ENCODE measurements at regions not wholly inside any gene's neighbourhood (a gene's known extent, or its start where the extent isn't known, plus 50 kb on each side); places are given as distances from the start of the nearest gene placed in this dataset.
"Not testable (repeated sequence)": the region's sequence is repeated elsewhere in the genome, so short reads cannot be mapped to it uniquely, and the experiment has no call there.

DNA sequence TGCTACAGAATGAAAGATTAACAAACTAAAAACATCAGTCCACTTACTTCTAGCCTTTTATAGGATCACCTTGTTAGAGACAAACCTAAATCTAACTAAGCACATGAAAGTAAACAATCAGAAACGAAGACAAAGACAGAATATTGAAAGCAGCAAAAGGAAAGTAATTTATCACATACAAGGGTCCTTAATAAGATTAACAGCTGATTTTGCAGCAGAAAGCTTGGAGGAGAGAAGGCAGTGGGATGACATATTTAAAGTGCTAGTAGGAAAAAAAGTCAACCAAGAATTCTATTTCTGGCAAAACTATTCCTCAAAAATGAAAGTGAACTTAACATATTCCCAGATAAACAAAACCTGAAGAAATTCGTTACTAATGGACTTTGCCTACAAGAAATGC is 286.4 kb downstream of the RWDD3 start:
- DNase-seq (ENCODE audit: low read depth in 2 of 2): no peak

- DNase-seq (ENCODE audit: low read depth in 2 of 2): no peak
Measured at GRCh38 chr1:95532335-95532734, 298.3 kb downstream of the RWDD3 start.

- no peak for DNase-seq (ENCODE audit: low read depth in 2 of 2)
Measured at GRCh38 chr1:95534985-95535384, 301.0 kb downstream of the RWDD3 start.

GRCh38 chr1:95535614-95536013 is 301.6 kb downstream of the RWDD3 start:
- DNase-seq (ENCODE audit: low read depth in 2 of 2): no peak

DNA sequence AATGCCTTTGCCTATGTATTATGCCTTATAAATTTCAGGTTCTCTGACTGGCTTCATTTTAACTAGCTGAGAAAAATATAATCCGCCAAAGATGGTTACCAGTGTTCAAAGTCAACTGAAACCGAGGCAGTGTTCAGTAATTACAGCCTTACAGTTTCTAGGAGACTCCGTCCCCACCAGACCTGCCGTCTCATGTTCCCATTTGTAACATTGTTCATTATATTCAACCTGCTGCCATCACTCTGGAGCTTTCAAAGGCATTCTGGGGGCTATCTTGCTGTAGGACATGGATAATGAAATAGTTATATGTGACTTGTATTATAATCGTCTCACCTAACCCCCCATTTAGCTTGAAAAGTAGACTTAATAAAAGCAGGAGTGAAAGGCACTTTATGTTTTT is 302.5 kb downstream of the RWDD3 start:
- no peak for DNase-seq (ENCODE audit: low read depth in 2 of 2)

DNA sequence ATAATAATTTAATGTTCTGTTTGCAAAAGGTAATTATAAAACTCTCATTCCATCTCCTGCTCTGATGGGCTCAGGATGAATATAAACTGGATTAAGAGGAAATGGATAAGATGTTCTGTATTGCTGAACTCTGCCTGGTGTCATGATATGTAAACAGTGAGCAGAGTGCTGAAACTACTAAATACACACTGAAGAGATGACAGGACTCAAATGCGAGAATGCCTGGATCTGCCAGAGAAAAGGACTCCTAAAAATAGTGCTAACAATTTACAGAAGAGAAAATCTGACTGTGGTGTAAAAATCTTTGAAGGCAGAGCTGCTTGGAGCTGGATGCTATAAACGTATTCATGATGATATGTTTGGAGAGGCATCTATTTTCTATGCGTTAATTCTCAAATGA is 303.2 kb downstream of the RWDD3 start:
- no peak for DNase-seq (ENCODE audit: low read depth in 2 of 2)

- DNase-seq (ENCODE audit: low read depth in 2 of 2): not testable (repeated sequence)
Measured at GRCh38 chr1:95538242-95538641, 304.2 kb downstream of the RWDD3 start.

- no peak for DNase-seq (ENCODE audit: low read depth in 2 of 2)
Measured at GRCh38 chr1:95542936-95543335, 308.9 kb downstream of the RWDD3 start.

DNA sequence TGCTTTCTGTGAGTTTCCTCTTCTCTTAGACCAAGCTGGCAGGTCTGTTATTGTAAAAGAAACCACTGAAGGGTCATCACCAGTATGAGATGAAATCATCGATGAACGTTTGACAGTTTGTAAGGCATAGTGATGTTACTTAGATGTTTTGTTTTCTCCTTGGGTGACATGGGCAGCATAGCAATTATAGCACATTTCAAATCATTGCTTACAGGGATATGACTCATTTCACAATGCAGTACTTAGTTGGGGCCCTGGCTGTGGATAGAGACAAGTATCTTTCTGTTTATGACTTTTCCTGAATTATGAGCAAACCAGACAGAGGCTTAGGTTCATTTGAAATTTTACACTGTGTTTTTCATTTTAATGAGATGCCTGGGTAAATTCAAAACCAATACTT is 313.0 kb downstream of the RWDD3 start:
- no peak for DNase-seq (ENCODE audit: low read depth in 2 of 2)

- no peak for DNase-seq (ENCODE audit: low read depth in 2 of 2)
Measured at GRCh38 chr1:95548211-95548610, 314.2 kb downstream of the RWDD3 start.

GRCh38 chr1:95551201-95551600 is 317.2 kb downstream of the RWDD3 start:
- DNase-seq (ENCODE audit: low read depth in 2 of 2): no peak

DNA sequence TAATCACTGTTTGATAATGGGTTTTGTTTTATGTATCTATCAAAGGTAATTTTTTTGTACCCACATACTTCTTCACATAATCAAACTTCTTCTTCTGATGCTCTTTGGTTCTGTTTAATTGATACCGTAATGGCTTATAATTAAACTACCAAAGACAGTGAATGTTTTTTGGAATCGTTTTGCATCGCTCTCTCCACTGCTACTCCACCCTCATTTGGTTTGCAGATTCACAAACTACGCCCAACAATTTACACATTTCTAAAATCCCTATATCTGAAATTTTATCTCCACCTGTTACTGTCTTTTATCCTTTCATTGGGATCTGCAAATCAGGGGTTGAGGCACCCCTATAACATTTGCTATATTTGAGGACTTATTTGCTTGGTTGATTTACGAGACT is 319.6 kb downstream of the RWDD3 start:
- DNase-seq (ENCODE audit: low read depth in 2 of 2): no peak

DNA sequence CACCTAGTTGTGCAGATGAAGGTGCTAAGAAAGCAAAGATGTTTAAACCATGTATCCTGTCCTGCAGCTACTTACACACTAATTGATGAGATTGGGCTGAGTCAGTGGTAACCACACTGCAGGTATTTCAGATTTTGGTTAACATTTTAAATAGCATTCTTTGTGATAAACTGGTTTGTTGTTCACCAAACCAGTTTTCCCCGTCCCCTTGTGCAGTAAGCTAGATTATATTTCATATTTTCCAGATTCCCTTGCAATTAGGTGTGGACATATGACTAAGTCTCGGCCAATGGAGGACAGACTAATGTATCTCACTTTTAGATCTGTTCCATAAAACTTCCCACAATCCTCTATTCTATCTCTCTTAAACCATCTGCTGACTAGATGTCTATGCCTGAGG is 320.4 kb downstream of the RWDD3 start:
- DNase-seq (ENCODE audit: low read depth in 2 of 2): no peak

GRCh38 chr1:95558791-95559190 is 324.8 kb downstream of the RWDD3 start:
- DNase-seq (ENCODE audit: low read depth in 2 of 2): no peak

DNA sequence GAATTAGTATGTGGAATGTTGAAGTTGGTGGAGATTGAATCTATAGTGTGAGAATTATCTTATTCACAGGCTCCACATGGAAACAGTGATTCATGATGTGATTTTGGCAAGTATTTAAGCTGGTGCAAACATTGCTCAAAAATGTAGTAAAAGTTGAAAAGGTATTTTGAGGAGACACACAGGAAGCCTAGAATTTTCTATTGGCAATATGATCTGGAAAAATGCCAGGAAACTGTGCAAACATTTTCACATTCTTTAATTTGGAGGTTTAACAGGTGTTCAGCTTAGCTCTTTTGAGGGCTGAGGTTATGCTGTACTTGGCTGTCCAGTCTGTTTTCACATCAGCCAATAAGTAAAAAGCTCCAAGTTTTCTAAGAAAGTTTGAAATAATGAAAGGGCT is 327.3 kb downstream of the RWDD3 start:
- DNase-seq (ENCODE audit: low read depth in 2 of 2): no peak

DNA sequence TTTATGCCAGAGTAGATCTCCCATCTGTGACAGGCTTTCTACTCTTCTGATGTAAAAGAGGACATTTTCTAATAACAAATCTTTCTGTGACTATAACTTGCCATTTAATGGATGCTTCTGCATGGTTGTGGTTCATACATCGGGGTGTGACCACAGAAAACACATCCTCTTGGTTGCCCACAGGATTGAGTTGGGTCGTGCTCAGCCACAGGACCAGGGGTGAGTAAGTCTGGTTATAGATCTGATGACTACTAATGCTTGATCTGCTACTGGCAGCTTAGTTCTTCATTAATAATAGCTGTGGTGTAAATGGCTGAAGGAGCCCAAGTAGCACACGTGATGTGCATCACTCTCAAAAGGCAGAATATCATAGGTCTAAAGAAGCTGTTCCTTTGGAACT is 328.2 kb downstream of the RWDD3 start:
- DNase-seq (ENCODE audit: low read depth in 2 of 2): no peak

DNA sequence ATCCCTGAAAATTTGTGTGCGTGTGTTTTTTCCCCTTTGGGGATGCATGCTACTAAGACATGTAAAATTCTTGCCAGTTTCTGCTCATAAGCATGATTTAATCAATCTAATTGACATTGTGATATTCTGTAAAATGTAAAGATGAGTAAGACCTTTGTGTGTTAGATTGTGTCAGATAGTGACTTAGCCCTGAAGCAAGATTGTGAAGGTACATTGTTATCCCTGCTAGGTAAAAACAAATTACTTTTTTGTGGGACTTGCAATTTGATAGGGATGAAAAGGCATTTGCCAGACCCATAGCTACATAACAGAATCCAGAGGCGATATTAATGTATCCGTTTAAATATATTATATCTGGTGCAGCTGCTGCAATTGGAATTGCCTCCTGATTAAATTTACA is 338.0 kb downstream of the RWDD3 start:
- DNase-seq (ENCODE audit: low read depth in 2 of 2): no peak

DNA sequence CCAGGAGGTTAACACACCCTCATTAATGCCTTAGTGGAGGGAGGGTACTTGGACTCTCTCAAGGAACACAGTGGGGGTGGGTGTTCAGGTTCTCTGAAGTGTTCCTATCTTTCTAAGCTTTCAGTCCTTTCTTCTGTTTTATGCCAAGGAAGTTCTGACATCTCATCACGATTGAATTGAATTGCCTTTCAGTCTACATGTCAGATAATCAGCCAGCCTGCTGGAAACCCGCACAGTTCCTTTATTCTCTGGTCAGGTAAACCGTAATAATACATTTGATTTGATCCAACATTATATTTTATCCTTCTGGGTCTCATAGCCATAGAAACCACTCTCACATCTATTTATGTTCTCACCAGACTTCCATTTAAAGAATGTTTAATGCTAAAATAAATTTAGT is 339.0 kb downstream of the RWDD3 start:
- DNase-seq (ENCODE audit: low read depth in 2 of 2): no peak

DNA sequence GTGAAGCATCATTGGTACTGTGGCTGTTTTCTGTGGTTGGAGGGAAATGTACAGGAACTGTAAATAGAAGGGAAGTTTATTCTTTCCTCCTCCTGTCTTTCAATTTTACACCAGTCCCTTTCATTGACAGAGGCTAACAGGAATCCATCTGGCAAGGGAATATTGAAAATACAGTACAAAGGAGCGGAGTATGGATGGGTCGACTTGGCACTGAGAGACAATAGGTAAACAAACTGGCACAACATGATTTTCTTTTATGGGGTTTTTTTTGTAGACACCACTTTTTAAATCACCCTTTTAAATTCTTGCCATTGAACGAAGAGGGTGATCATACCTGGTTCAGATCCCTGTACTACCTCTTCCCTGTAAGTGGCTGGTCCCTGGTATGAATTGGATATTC is 341.3 kb downstream of the RWDD3 start:
- no peak for DNase-seq (ENCODE audit: low read depth in 2 of 2)

GRCh38 chr1:95578462-95578861 is 344.5 kb downstream of the RWDD3 start:
- DNase-seq (ENCODE audit: low read depth in 2 of 2): no peak

- no peak for DNase-seq (ENCODE audit: low read depth in 2 of 2)
Measured at GRCh38 chr1:95582191-95582590, 348.2 kb downstream of the RWDD3 start.

DNA sequence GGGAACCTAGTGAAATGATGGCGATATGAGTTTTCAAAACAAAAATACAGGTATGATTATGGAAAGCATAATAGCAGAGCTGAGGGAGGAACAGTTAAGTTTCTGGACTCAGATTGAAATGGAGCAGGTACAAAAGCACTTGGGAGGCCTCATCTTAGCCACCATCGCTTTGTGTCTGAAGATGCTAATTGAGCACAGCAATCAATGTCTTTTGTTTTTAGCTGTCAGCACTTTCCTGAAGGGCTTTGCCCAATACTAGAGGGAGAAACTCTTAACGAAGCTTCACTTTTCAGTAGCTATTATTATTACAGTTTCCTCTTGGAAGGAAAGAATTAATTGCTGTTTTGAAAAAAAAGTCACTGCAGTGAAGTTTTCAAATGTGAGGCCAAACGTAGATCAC is 348.7 kb downstream of the RWDD3 start:
- no peak for DNase-seq (ENCODE audit: low read depth in 2 of 2)

GRCh38 chr1:95583661-95584210 is 349.7 kb downstream of the RWDD3 start:
- DNase-seq (ENCODE audit: low read depth in 2 of 2): no peak

- no peak for DNase-seq (ENCODE audit: low read depth in 2 of 2)
Measured at GRCh38 chr1:95584315-95584714, 350.3 kb downstream of the RWDD3 start.

DNA sequence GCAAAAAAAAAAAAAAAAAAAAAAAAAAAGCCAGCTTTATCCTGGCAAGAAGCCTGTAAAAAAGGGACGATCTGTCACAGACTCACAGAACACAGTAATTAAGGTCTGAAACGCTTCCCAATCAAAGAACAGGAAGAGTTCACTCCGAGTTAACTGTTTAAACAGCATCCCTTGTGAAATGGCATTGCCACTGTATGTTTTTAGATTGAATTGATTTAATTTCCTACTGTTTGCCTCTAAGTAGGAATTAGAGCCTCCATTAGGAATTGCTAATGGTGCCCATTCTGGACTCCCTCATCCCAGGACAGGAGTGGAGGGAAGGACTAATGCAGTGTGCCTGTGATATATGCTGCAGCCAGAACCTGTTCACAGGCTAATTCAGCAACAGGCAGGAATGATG is 370.8 kb downstream of the RWDD3 start:
- no peak for DNase-seq (ENCODE audit: low read depth in 2 of 2)

Measured in stimulated activated CD4-positive, alpha-beta T cell treated with anti-CD3 and anti-CD28 coated beads, Interleukin-15, amount 100 ng/mL, for 48 hours (primary cell).